Gastrocnemius medialis (tissue), 4 donors: ENCODE measurements at regions not wholly inside any gene's neighbourhood (a gene's known extent, or its start where the extent isn't known, plus 50 kb on each side); places are given as distances from the start of the nearest gene placed in this dataset.
"Not testable (repeated sequence)": the region's sequence is repeated elsewhere in the genome, so short reads cannot be mapped to it uniquely, and the experiment has no call there.

ENCODE experiments used
- ATAC-seq, 2 donors: fragments of 150-250 bp; one replicate each; pipeline ENCODE4 v1.9.1; 2016
- DNase-seq, 2 donors: peaks; one replicate each; pipeline ENCODE4 v3.0.0-alpha.2; 2019
- H3K27ac ChIP-seq, 4 donors: fragments of 200-600 bp; sonication (generic); 1 replicate in 1 of 4; 2 replicates in 3 of 4; pipeline ENCODE4 v1.5.1; 2016 to 2018; ENCODE audit warnings: mild to moderate bottlenecking in 2 of 4, moderate library complexity in 1 of 4
- H3K27me3 ChIP-seq, 3 donors: fragments of 200-600 bp; sonication (generic) in 2 of 3; 1 replicate in 1 of 3; 2 replicates in 2 of 3; pipeline versions ENCODE4 v1.5.1 to v1.6.0; 2016 to 2019; ENCODE audit warnings: mild to moderate bottlenecking in 1 of 3, moderate library complexity in 1 of 3
- H3K36me3 ChIP-seq, 2 donors: fragments of 200-600 bp; sonication (generic) in 1 of 2; one replicate each; pipeline ENCODE4 v1.5.1; 2017 to 2018
- H3K4me1 ChIP-seq, 2 donors: fragments of 200-600 bp; sonication (generic) in 1 of 2; one replicate each; pipeline ENCODE4 v1.5.1; 2016 to 2017; ENCODE audit warnings: mild to moderate bottlenecking in 2 of 2
- H3K4me3 ChIP-seq, 4 donors: fragments of 200-600 bp; sonication (generic) in 3 of 4; 1 replicate in 1 of 4; 2 replicates in 3 of 4; pipeline ENCODE4 v1.5.1; 2016 to 2019; ENCODE audit warnings: mild to moderate bottlenecking in 2 of 4
- H3K9me3 ChIP-seq, 3 donors: fragments of 200-600 bp; sonication (generic) in 2 of 3; 1 replicate in 1 of 3; 2 replicates in 2 of 3; pipeline ENCODE4 v1.5.1; 2016 to 2019
- POLR2A ChIP-seq, 2 donors: fragments of 450-650 bp; IDR thresholded peaks; one replicate each; pipeline ENCODE4 v1.6.1; 2017; ENCODE audit warnings: antibody characterized with exemption in 2 of 2, mild to moderate bottlenecking in 2 of 2, moderate library complexity in 2 of 2
- in situ Hi-C, 4 donors: fragments of 200-750 bp; cut with MboI; loops; one replicate each; pipeline versions ENCODE4 v1.15.0 to v1.8.0; 2017; ENCODE audit warnings: low sequenced_read_pairs in 4 of 4
- intact Hi-C: fragments of 100-400 bp; cut with DNase I; formaldehyde crosslinking; loops from one replicate; pipeline ENCODE4 v1.15.1; 2023; ENCODE audit warnings: low total_unique reads
- TF ChIP-seq, protein P1 (sequence below), 5 experiments: fragments of 450-650 bp in 3 of 5; fragments of 200-600 bp in 2 of 5; sonication (generic) in 2 of 5; IDR thresholded peaks in 4 of 5; conservative IDR thresholded peaks in 1 of 5; 1 replicate in 4 of 5; 2 replicates in 1 of 5; pipeline ENCODE4 v1.5.1; 2016 to 2019; ENCODE audit warnings: antibody characterized with exemption in 5 of 5, mild to moderate bottlenecking in 3 of 5, moderate library complexity in 3 of 5

- in situ Hi-C loops: no loop called here
- Histone ChIP-seq H3K9me3 (no peaks in the 10 kb centered on the region), H3K27ac (no peak overlapping the region), H3K36me3 (no peaks in the 10 kb centered on the region), H3K27me3 (no peaks in the 10 kb centered on the region), H3K4me1 (no peaks in the 10 kb centered on the region), H3K4me3 (no peak overlapping the region)
- TF ChIP-seq POLR2A (IDR thresholded peaks at IDR 0.05): no peak
- TF ChIP-seq, protein P1, sequence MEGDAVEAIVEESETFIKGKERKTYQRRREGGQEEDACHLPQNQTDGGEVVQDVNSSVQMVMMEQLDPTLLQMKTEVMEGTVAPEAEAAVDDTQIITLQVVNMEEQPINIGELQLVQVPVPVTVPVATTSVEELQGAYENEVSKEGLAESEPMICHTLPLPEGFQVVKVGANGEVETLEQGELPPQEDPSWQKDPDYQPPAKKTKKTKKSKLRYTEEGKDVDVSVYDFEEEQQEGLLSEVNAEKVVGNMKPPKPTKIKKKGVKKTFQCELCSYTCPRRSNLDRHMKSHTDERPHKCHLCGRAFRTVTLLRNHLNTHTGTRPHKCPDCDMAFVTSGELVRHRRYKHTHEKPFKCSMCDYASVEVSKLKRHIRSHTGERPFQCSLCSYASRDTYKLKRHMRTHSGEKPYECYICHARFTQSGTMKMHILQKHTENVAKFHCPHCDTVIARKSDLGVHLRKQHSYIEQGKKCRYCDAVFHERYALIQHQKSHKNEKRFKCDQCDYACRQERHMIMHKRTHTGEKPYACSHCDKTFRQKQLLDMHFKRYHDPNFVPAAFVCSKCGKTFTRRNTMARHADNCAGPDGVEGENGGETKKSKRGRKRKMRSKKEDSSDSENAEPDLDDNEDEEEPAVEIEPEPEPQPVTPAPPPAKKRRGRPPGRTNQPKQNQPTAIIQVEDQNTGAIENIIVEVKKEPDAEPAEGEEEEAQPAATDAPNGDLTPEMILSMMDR (IDR thresholded peaks at IDR 0.05 in 4 of 5, conservative IDR thresholded peaks at IDR 0.05 in 1 of 5): no peak
- intact Hi-C loops: no loop called here
- DNase-seq (no peak), ATAC-seq (no peak)
Measured at GRCh38 chr14:45799511-45799910, 546.5 kb upstream of the MIS18BP1 start.

DNA sequence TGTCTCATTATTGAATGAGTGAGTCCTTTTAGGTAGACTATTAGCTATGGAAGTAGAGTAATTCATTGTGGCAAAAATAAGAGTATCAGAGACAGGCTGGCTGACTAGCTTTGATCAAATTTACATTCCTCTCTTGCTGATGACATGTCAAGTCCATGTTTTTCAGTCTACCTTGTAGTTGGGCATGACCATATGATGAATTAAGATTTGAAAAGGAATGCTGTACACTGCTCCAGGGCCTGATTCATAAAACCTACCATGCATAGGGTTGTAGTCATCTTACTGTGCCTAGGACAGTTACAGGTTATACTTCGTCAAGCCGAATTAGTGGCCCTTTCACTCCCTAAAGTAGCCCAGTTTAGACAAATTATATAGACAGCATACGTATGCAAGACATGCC, 545.7 kb upstream of the MIS18BP1 start:
- Histone ChIP-seq H3K4me1 (no peaks in the 10 kb centered on the region), H3K9me3 (no peaks in the 10 kb centered on the region), H3K27ac (no peak overlapping the region), H3K4me3 (no peak overlapping the region), H3K36me3 (no peaks in the 10 kb centered on the region), H3K27me3 (no peaks in the 10 kb centered on the region)
- DNase-seq: no peak
- TF ChIP-seq, protein P1 (IDR thresholded peaks at IDR 0.05 in 4 of 5, conservative IDR thresholded peaks at IDR 0.05 in 1 of 5): no peak
- TF ChIP-seq POLR2A (IDR thresholded peaks at IDR 0.05): no peak
- in situ Hi-C loops: no loop called here
- ATAC-seq: no peak
- intact Hi-C loops: no loop called here

DNA sequence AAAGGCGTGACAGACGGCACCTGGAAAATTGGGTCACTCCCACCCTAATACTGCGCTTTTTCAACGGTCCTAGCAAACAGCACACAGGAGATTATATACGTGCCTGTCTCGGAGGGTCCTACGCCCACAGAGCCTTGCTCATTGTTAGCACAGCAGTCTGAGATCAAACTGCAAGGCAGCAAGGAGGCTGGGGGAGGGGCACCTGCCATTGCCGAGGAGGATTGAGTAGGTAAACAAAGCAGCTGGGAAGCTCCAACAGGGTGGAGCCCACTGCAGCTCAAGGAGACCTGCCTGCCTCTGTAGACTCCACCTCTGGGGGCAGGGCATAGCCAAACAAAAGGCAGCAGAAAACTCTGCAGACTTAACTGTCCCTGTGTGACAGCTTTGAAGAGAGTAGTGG, 543.0 kb upstream of the MIS18BP1 start:
- ATAC-seq, H3K4me1 ChIP-seq, DNase-seq, H3K36me3 ChIP-seq, H3K27ac ChIP-seq, H3K4me3 ChIP-seq, intact Hi-C loops, in situ Hi-C loops, H3K27me3 ChIP-seq, H3K9me3 ChIP-seq: not testable (repeated sequence)

- in situ Hi-C loops (no loop called here), intact Hi-C loops (no loop called here)
- Histone ChIP-seq H3K36me3 (no peaks in the 10 kb centered on the region), H3K27ac (no peak overlapping the region), H3K4me3 (no peak overlapping the region), H3K9me3 (no peaks in the 10 kb centered on the region), H3K4me1 (no peaks in the 10 kb centered on the region), H3K27me3 (no peaks in the 10 kb centered on the region)
- no peak for TF ChIP-seq POLR2A (IDR thresholded peaks at IDR 0.05)
- TF ChIP-seq, protein P1 (IDR thresholded peaks at IDR 0.05 in 4 of 5, conservative IDR thresholded peaks at IDR 0.05 in 1 of 5): no peak
- ATAC-seq: no peak
- no peak for DNase-seq
Measured at GRCh38 chr14:45793081-45793480, 540.1 kb upstream of the MIS18BP1 start.

GRCh38 chr14:45790293-45790692, 537.3 kb upstream of the MIS18BP1 start:
- ATAC-seq: no peak
- H3K27me3 ChIP-seq: no peaks in the 10 kb centered on the region

More at GRCh38 chr14:45790293-45790692, 537.3 kb upstream of the MIS18BP1 start:
- H3K27ac ChIP-seq: no peak overlapping the region
- H3K9me3 ChIP-seq: no peaks in the 10 kb centered on the region
- no peaks in the 10 kb centered on the region for H3K4me1 ChIP-seq
- H3K36me3 ChIP-seq: no peaks in the 10 kb centered on the region
- in situ Hi-C loops (no loop called here), intact Hi-C loops (no loop called here)
- DNase-seq: no peak
- TF ChIP-seq POLR2A (IDR thresholded peaks at IDR 0.05): no peak
- TF ChIP-seq, protein P1 (IDR thresholded peaks at IDR 0.05 in 4 of 5, conservative IDR thresholded peaks at IDR 0.05 in 1 of 5): no peak
- H3K4me3 ChIP-seq: no peak overlapping the region
